Ascending aorta (tissue), 2 donors: ENCODE measurements at regions not wholly inside any gene's neighbourhood (a gene's known extent, or its start where the extent isn't known, plus 50 kb on each side); places are given as distances from the start of the nearest gene placed in this dataset.

Experiments
- DNase-seq, 2 donors: peaks; one replicate each; pipeline ENCODE4 v3.0.0-alpha.2; 2019; ENCODE audit warnings: low spot score in 2 of 2
- H3K27ac ChIP-seq, 2 donors: fragments of 200-600 bp; sonication (generic); one replicate each; pipeline ENCODE4 v1.5.1; 2016 to 2017; ENCODE audit warnings: mild to moderate bottlenecking in 1 of 2
- H3K27me3 ChIP-seq: fragments of 200-600 bp; sonication (generic); one replicate; pipeline ENCODE4 v1.5.1; 2017
- H3K36me3 ChIP-seq, 2 donors: fragments of 200-600 bp; sonication (generic); one replicate each; pipeline ENCODE4 v1.5.1; 2016
- H3K4me1 ChIP-seq, 2 donors: fragments of 200-600 bp; sonication (generic); one replicate each; pipeline ENCODE4 v1.5.1; 2016 to 2017; ENCODE audit warnings: mild to moderate bottlenecking in 1 of 2
- H3K4me3 ChIP-seq, 2 donors: fragments of 200-600 bp; sonication (generic); one replicate each; pipeline ENCODE4 v1.5.1; 2016 to 2017; ENCODE audit warnings: mild to moderate bottlenecking in 1 of 2
- H3K9me3 ChIP-seq, 2 donors: fragments of 200-600 bp; sonication (generic); one replicate each; pipeline ENCODE4 v1.5.1; 2016
- intact Hi-C: fragments of 100-400 bp; cut with DNase I; formaldehyde crosslinking; loops from one replicate; pipeline ENCODE4 v1.15.1; 2023
- TF ChIP-seq, protein P1 (sequence below), 3 experiments: fragments of 200-600 bp in 2 of 3; fragments of 450-650 bp in 1 of 3; sonication (generic) in 2 of 3; IDR thresholded peaks; one replicate each; pipeline ENCODE4 v1.5.1; 2016 to 2019; ENCODE audit warnings: antibody characterized with exemption in 3 of 3, mild to moderate bottlenecking in 1 of 3, moderate library complexity in 1 of 3

DNA sequence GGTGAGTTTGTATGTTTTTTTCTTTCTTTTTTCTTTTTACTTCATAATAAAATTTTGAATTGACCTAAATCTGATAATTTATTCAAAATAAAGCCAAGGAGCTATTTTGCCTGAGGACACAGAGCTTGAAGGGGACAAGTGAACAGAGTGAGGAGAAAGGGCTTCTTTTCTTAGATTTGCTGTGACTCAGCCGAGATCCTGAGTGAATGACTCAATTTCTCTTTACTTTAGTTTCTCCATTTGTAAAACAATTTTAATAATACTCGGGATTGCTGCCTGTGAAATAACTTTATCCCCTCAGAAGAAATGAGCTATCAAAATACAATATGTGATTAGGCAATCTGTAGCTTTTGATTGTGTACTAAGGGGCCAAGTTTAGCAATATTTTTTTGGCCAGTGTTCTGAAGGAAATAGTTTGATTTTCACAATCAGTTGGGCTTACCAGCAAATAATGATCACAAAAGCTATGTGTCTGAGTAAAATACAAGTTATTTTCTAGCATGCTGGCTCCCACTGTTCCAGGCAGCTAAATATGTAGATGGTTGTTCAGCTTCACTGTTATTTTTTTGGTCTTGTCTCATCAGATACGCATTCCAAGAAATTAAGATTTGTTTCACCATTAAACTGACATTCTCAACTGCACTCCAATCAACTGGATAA lies 437.5 kb downstream of the FGF9 start:
- H3K9me3 ChIP-seq, result no peaks in the 10 kb centered on the region
- DNase-seq, result no peak
- intact Hi-C loops, result loop anchor here (2.0 to 5.0 kb wide), 2 partner anchors 18 to 169 kb away; no protein-coding TSS in a partner anchor
- H3K27me3 ChIP-seq, result no peaks in the 10 kb centered on the region
- H3K4me1 ChIP-seq, result peaks cover 9 to 38% of the 10 kb centered on the region in 2 donors
- no peak overlapping the region for H3K4me3 ChIP-seq
- H3K27ac ChIP-seq, result peak overlapping the region; percentile 63 to 79
- TF ChIP-seq, protein P1, sequence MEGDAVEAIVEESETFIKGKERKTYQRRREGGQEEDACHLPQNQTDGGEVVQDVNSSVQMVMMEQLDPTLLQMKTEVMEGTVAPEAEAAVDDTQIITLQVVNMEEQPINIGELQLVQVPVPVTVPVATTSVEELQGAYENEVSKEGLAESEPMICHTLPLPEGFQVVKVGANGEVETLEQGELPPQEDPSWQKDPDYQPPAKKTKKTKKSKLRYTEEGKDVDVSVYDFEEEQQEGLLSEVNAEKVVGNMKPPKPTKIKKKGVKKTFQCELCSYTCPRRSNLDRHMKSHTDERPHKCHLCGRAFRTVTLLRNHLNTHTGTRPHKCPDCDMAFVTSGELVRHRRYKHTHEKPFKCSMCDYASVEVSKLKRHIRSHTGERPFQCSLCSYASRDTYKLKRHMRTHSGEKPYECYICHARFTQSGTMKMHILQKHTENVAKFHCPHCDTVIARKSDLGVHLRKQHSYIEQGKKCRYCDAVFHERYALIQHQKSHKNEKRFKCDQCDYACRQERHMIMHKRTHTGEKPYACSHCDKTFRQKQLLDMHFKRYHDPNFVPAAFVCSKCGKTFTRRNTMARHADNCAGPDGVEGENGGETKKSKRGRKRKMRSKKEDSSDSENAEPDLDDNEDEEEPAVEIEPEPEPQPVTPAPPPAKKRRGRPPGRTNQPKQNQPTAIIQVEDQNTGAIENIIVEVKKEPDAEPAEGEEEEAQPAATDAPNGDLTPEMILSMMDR (IDR thresholded peaks at IDR 0.05), result no peak
- no peaks in the 10 kb centered on the region for H3K36me3 ChIP-seq

DNA sequence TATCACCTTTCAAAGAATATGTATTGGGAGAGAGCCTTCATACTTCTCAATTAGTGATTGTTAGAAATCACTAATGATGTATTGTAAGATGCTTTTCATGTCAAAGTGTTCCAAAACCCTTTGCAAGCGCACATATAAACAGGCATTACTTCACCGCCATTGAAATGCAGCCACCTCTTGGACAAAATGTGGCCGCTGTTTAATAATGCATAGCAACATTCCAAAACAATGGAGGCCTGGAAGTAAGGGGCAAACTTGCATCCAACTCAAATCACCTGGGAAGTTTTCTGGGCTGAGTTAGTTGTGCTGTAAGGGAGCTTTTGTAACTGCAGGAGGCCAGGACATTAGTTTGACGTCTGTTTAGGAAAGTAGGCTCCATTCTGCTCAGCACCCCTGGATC lies 438.1 kb downstream of the FGF9 start:
- intact Hi-C loops, result loop anchor here (2.0 to 5.0 kb wide), 2 partner anchors 18 to 168 kb away; no protein-coding TSS in a partner anchor
- H3K27ac ChIP-seq, result peak overlapping the region; percentile 63 to 79
- DNase-seq, result no peak
- H3K36me3 ChIP-seq, result no peaks in the 10 kb centered on the region
- no peaks in the 10 kb centered on the region for H3K9me3 ChIP-seq
- H3K27me3 ChIP-seq, result no peaks in the 10 kb centered on the region
- H3K4me3 ChIP-seq, result no peak overlapping the region
- H3K4me1 ChIP-seq, result peaks cover 9 to 38% of the 10 kb centered on the region in 2 donors
- TF ChIP-seq, protein P1 (IDR thresholded peaks at IDR 0.05), result no peak

GRCh38 chr13:22110368-22110767 lies 439.5 kb downstream of the FGF9 start:
- H3K4me3 ChIP-seq, result peak overlapping the region in 1 of 2 donors; percentile 2
- DNase-seq, result peak; percentile 28 to 90
- TF ChIP-seq, protein P1 (IDR thresholded peaks at IDR 0.05), result no peak
- H3K9me3 ChIP-seq, result no peaks in the 10 kb centered on the region
- no peaks in the 10 kb centered on the region for H3K36me3 ChIP-seq
- H3K27me3 ChIP-seq, result no peaks in the 10 kb centered on the region
- peak overlapping the region; percentile 63 to 79 for H3K27ac ChIP-seq
- intact Hi-C loops, result loop anchor here (5.0 to 10.0 kb wide), 2 partner anchors 438 to 506 kb away; partner anchors contain the start of genes FGF9 and MICU2
- H3K4me1 ChIP-seq, result peaks cover 9 to 47% of the 10 kb centered on the region in 2 donors

- intact Hi-C loops, result loop anchor here (5.0 to 10.0 kb wide), 2 partner anchors 439 to 506 kb away; partner anchors contain the start of genes FGF9 and MICU2
- Histone ChIP-seq H3K9me3 (no peaks in the 10 kb centered on the region), H3K36me3 (no peaks in the 10 kb centered on the region), H3K27ac (peak overlapping the region; percentile 63 to 79), H3K4me1 (peaks cover 9 to 47% of the 10 kb centered on the region in 2 donors), H3K4me3 (no peak overlapping the region), H3K27me3 (no peaks in the 10 kb centered on the region)
- TF ChIP-seq, protein P1 (IDR thresholded peaks at IDR 0.05), result no peak
- DNase-seq, result no peak
These were observed 440.4 kb downstream of the FGF9 start for GRCh38 chr13:22111152-22111783.

DNA sequence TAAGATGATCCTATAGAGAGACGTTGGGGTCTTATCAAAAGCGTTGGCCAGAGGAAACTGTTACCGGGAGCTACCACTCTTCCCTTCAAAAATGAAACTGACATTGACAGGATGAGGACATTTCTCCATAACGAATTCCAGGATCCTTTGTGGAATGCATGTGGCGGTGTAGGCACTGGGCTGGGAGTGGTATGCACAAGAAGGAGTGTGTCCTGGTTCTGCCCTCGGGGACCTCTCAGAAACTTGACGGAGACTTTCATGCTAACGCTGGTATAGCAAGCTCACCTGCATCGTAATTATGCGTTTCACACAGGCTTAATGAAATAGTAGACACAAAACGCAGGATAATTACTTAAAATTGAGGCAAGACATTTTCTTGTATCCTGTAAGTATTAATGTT lies 441.1 kb downstream of the FGF9 start:
- Histone ChIP-seq H3K36me3 (no peaks in the 10 kb centered on the region), H3K9me3 (no peaks in the 10 kb centered on the region), H3K27ac (peak overlapping the region in 1 of 2 donors; percentile 5), H3K27me3 (no peaks in the 10 kb centered on the region), H3K4me3 (no peak overlapping the region), H3K4me1 (peaks cover 9 to 47% of the 10 kb centered on the region in 2 donors)
- intact Hi-C loops, result loop anchor here (5.0 to 10.0 kb wide), 2 partner anchors 440 to 507 kb away; partner anchors contain the start of genes FGF9 and MICU2
- TF ChIP-seq, protein P1 (IDR thresholded peaks at IDR 0.05), result no peak
- no peak for DNase-seq
